Vagina (tissue), 2 donors: ENCODE measurements at regions not wholly inside any gene's neighbourhood (a gene's known extent, or its start where the extent isn't known, plus 50 kb on each side); places are given as distances from the start of the nearest gene placed in this dataset.

Experiments used
- POLR2A ChIP-seq, 2 donors: fragments of 450-650 bp; IDR thresholded peaks; one replicate each; pipeline ENCODE4 v1.6.1; 2017; ENCODE audit warnings: antibody characterized with exemption in 2 of 2, mild to moderate bottlenecking in 2 of 2, moderate library complexity in 2 of 2
- POLR2AphosphoS5 ChIP-seq, 2 donors: sonication (generic); formaldehyde crosslinking; IDR thresholded peaks; one replicate each; pipeline ENCODE4 v1.9.0; 2017; ENCODE audit warnings: antibody characterized with exemption in 2 of 2, mild to moderate bottlenecking in 2 of 2, low read depth in 1 of 2; ENCODE audit not compliant: insufficient read depth in 1 of 2
- TF ChIP-seq, protein P1 (sequence below), 3 experiments: fragments of 450-650 bp in 2 of 3; fragments of 200-600 bp in 1 of 3; sonication (generic) in 1 of 3; IDR thresholded peaks; one replicate each; pipeline ENCODE4 v1.5.1; 2017 to 2019; ENCODE audit warnings: antibody characterized with exemption in 3 of 3, mild to moderate bottlenecking in 2 of 3, moderate library complexity in 2 of 3

DNA sequence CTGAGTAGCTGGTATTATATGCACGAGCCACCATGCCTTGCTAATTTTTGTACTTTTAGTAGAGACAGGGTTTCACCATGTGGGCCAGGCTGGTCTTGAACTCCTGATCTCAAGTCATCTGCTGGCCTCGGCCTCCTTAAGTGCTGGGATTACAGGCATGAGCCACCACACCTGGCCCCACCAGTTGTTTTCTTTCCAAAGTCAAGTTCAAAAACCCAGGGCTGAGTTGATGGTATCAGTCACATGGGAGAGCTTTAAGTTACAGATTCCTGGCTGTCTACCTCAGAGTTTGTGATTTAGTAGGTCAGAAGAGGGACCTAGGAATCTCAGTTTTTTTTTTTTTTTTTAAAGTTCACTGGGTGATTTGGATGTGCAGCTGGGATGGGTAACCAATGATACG lies 107.7 kb downstream of the SCP2D1 start:
- TF ChIP-seq, protein P1, sequence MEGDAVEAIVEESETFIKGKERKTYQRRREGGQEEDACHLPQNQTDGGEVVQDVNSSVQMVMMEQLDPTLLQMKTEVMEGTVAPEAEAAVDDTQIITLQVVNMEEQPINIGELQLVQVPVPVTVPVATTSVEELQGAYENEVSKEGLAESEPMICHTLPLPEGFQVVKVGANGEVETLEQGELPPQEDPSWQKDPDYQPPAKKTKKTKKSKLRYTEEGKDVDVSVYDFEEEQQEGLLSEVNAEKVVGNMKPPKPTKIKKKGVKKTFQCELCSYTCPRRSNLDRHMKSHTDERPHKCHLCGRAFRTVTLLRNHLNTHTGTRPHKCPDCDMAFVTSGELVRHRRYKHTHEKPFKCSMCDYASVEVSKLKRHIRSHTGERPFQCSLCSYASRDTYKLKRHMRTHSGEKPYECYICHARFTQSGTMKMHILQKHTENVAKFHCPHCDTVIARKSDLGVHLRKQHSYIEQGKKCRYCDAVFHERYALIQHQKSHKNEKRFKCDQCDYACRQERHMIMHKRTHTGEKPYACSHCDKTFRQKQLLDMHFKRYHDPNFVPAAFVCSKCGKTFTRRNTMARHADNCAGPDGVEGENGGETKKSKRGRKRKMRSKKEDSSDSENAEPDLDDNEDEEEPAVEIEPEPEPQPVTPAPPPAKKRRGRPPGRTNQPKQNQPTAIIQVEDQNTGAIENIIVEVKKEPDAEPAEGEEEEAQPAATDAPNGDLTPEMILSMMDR (IDR thresholded peaks at IDR 0.05): no peak
- TF ChIP-seq POLR2AphosphoS5 (IDR thresholded peaks at IDR 0.05; ENCODE audit: insufficient read depth in 1 of 2, low read depth in 1 of 2) (no peak), POLR2A (IDR thresholded peaks at IDR 0.05) (no peak)
